ENCODE measurements at regions not wholly inside any gene's neighbourhood (a gene's known extent, or its start where the extent isn't known, plus 50 kb on each side); places are given as distances from the start of the nearest gene placed in this dataset.
"Not testable (repeated sequence)": the region's sequence is repeated elsewhere in the genome, so short reads cannot be mapped to it uniquely, and the experiment has no call there.

GRCh38 chr21:9028624-9029431, 1492.6 kb upstream of the TPTE start:
- CTCF ChIA-PET; H3K79me2 ChIP-seq (ENCODE audit: control insufficient read depth, insufficient read depth, low read length); H2AFZ ChIP-seq (ENCODE audit: insufficient read depth, low read depth, low read length, poor library complexity, severe bottlenecking); DNase-seq; H3K4me1 Mint-ChIP-seq; H3K4me3 ChIP-seq (ENCODE audit: control extremely low read depth in 1 of 5, extremely low read depth in 1 of 5, insufficient read depth in 1 of 5, low read depth in 2 of 5, low read length in 4 of 5); H3K27ac ChIP-seq (ENCODE audit: low read length in 2 of 2); POLR2A ChIA-PET; intact Hi-C loops (cut with micrococcal nuclease); H3K27ac Mint-ChIP-seq; H3K9me3 Mint-ChIP-seq (ENCODE audit: insufficient read depth); H3K4me2 ChIP-seq (replicated peaks; ENCODE audit: low read depth, low read length, poor library complexity, severe bottlenecking); H4K20me1 ChIP-seq (ENCODE audit: control insufficient read depth, insufficient read depth, low read length, poor library complexity, severe bottlenecking); H3K9ac ChIP-seq (ENCODE audit: low read length); H3K4me1 ChIP-seq (ENCODE audit: control insufficient read depth in 2 of 2, insufficient read depth in 2 of 2, low read length in 2 of 2); H3K4me3 Mint-ChIP-seq; H3K27me3 Mint-ChIP-seq; H3K27me3 ChIP-seq (replicated peaks in 1 of 4; ENCODE audit: control extremely low read depth in 1 of 4, control insufficient read depth in 3 of 4, insufficient read depth in 4 of 4, low read length in 3 of 4); H3K36me3 ChIP-seq (replicated peaks in 1 of 2; ENCODE audit: control extremely low read depth in 1 of 2, control insufficient read depth in 1 of 2, extremely low read depth in 1 of 2, insufficient read depth in 2 of 2, low read length in 1 of 2); ATAC-seq (ENCODE audit: low read depth): not testable (repeated sequence)
- WGBS (ENCODE audit: insufficient coverage), result 87% methylated on average over 5 of the region's 8 CpGs
- peaks cover 0 to 13% (median 0%) of the 10 kb centered on the region in 3 donors for H3K9me3 ChIP-seq (ENCODE audit: control extremely low read depth in 1 of 3, control insufficient read depth in 2 of 3, insufficient read depth in 1 of 3, low read length in 2 of 3)

GRCh38 chr21:9030141-9030665, 1491.2 kb upstream of the TPTE start:
- CTCF ChIA-PET; H3K4me1 ChIP-seq (ENCODE audit: control insufficient read depth in 2 of 2, insufficient read depth in 2 of 2, low read length in 2 of 2); H3K9ac ChIP-seq (ENCODE audit: low read length); H3K79me2 ChIP-seq (ENCODE audit: control insufficient read depth, insufficient read depth, low read length); H3K9me3 Mint-ChIP-seq (ENCODE audit: insufficient read depth); H3K27me3 Mint-ChIP-seq; POLR2A ChIA-PET; H3K27ac ChIP-seq (ENCODE audit: low read length in 2 of 2); H2AFZ ChIP-seq (ENCODE audit: insufficient read depth, low read depth, low read length, poor library complexity, severe bottlenecking); DNase-seq; H3K27me3 ChIP-seq (replicated peaks in 1 of 4; ENCODE audit: control extremely low read depth in 1 of 4, control insufficient read depth in 3 of 4, insufficient read depth in 4 of 4, low read length in 3 of 4); H3K36me3 ChIP-seq (replicated peaks in 1 of 2; ENCODE audit: control extremely low read depth in 1 of 2, control insufficient read depth in 1 of 2, extremely low read depth in 1 of 2, insufficient read depth in 2 of 2, low read length in 1 of 2); H3K4me1 Mint-ChIP-seq; H4K20me1 ChIP-seq (ENCODE audit: control insufficient read depth, insufficient read depth, low read length, poor library complexity, severe bottlenecking); H3K27ac Mint-ChIP-seq; intact Hi-C loops (cut with micrococcal nuclease); ATAC-seq (ENCODE audit: low read depth); H3K4me3 ChIP-seq (ENCODE audit: control extremely low read depth in 1 of 5, extremely low read depth in 1 of 5, insufficient read depth in 1 of 5, low read depth in 2 of 5, low read length in 4 of 5); H3K4me3 Mint-ChIP-seq; H3K4me2 ChIP-seq (replicated peaks; ENCODE audit: low read depth, low read length, poor library complexity, severe bottlenecking): not testable (repeated sequence)
- 50% methylated on average over 1 of the region's 2 CpGs for WGBS (ENCODE audit: insufficient coverage)
- peaks cover 0 to 13% (median 0%) of the 10 kb centered on the region in 3 donors for H3K9me3 ChIP-seq (ENCODE audit: control extremely low read depth in 1 of 3, control insufficient read depth in 2 of 3, insufficient read depth in 1 of 3, low read length in 2 of 3)

- DNase-seq; H3K27me3 Mint-ChIP-seq; H3K27me3 ChIP-seq (replicated peaks in 1 of 4; ENCODE audit: control extremely low read depth in 1 of 4, control insufficient read depth in 3 of 4, insufficient read depth in 4 of 4, low read length in 3 of 4); H3K4me3 Mint-ChIP-seq; H3K27ac ChIP-seq (ENCODE audit: low read length in 2 of 2); H2AFZ ChIP-seq (ENCODE audit: insufficient read depth, low read depth, low read length, poor library complexity, severe bottlenecking); H3K9me3 Mint-ChIP-seq (ENCODE audit: insufficient read depth); H3K36me3 ChIP-seq (replicated peaks in 1 of 2; ENCODE audit: control extremely low read depth in 1 of 2, control insufficient read depth in 1 of 2, extremely low read depth in 1 of 2, insufficient read depth in 2 of 2, low read length in 1 of 2); H3K9ac ChIP-seq (ENCODE audit: low read length); H4K20me1 ChIP-seq (ENCODE audit: control insufficient read depth, insufficient read depth, low read length, poor library complexity, severe bottlenecking); H3K4me2 ChIP-seq (replicated peaks; ENCODE audit: low read depth, low read length, poor library complexity, severe bottlenecking); H3K27ac Mint-ChIP-seq; H3K4me3 ChIP-seq (ENCODE audit: control extremely low read depth in 1 of 5, extremely low read depth in 1 of 5, insufficient read depth in 1 of 5, low read depth in 2 of 5, low read length in 4 of 5); intact Hi-C loops (cut with micrococcal nuclease); H3K4me1 Mint-ChIP-seq; POLR2A ChIA-PET; H3K79me2 ChIP-seq (ENCODE audit: control insufficient read depth, insufficient read depth, low read length); H3K4me1 ChIP-seq (ENCODE audit: control insufficient read depth in 2 of 2, insufficient read depth in 2 of 2, low read length in 2 of 2); CTCF ChIA-PET; ATAC-seq (ENCODE audit: low read depth): not testable (repeated sequence)
- peaks cover 0 to 13% (median 0%) of the 10 kb centered on the region in 3 donors for H3K9me3 ChIP-seq (ENCODE audit: control extremely low read depth in 1 of 3, control insufficient read depth in 2 of 3, insufficient read depth in 1 of 3, low read length in 2 of 3)
- WGBS (ENCODE audit: insufficient coverage), result 63% methylated on average over 2 of the region's 5 CpGs
Observed at GRCh38 chr21:9031482-9032374, 1489.7 kb upstream of the TPTE start.
